ENCODE measurements at regions not wholly inside any gene's neighbourhood (a gene's known extent, or its start where the extent isn't known, plus 50 kb on each side); places are given as distances from the start of the nearest gene placed in this dataset.

DNA sequence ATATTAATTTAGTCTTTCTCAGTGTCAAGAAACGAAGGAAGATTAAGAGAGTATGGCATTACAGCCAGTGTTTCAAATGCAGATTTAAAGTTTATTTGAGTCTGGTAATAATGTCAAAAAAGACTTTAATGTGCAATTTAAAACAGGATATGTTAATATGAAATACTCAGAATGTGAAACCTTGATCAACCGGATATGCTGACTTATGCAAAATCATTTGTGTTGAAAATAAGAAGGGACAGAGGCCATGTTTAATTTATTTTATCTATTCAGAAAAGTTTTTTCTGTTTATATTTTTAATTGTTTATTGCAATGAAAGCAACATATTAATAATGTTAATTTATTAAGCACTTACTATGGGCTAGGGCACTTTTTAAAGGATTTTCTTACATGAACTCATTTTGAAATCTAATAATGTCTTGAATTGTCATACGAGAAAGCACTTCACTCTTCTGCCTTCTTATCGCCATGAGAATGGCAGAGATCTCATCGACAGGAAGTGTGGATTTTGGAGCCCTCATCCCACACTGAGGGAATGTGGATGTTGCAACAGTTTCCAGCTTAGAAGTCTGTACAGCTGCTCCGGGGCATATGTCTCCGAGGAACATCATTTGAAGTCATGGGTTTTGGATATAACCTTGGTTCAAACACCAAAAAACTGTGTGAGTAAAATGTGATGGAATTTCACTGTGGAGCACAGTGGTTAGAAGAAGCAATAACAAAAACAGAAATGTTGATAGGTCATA, 1410.4 kb downstream of the EPHA7 start:
- Histone ChIP-seq H3K9me3 (ENCODE audit: control insufficient read depth, insufficient read depth, low read depth, low read length) (no peaks in the 10 kb centered on the region), H3K9ac (ENCODE audit: insufficient read depth, low read length) (no peak overlapping the region), H3K36me3 (ENCODE audit: control insufficient read depth, insufficient read depth, low read length) (no peaks in the 10 kb centered on the region), H4K20me1 (ENCODE audit: control insufficient read depth, extremely low read depth, insufficient read depth, low read length) (no peaks in the 10 kb centered on the region), H3K27ac (ENCODE audit: insufficient read depth, low read length) (no peak overlapping the region), H3K4me1 (ENCODE audit: control insufficient read depth, extremely low read depth, insufficient read depth, low read length) (no peaks in the 10 kb centered on the region), H2AFZ (ENCODE audit: low read length) (no peak overlapping the region), H3K79me2 (ENCODE audit: control insufficient read depth, insufficient read depth, low read length) (no peaks in the 10 kb centered on the region), H3K4me2 (ENCODE audit: extremely low read depth, insufficient read depth, low read length) (no peak overlapping the region), H3K4me3 (replicated peaks in 1 of 4; ENCODE audit: control extremely low read depth in 1 of 4, insufficient read depth in 1 of 4, low read depth in 3 of 4, low read length in 4 of 4) (no peak overlapping the region), H3K27me3 (ENCODE audit: control insufficient read depth, insufficient read depth, low read length) (no peaks in the 10 kb centered on the region)
- no peak for DNase-seq (ENCODE audit: low read depth in 2 of 2)
- no peak for TF ChIP-seq EZH2 (IDR thresholded peaks at IDR 0.05; ENCODE audit: low read length, missing control alignments)
- TF ChIP-seq, protein P1, sequence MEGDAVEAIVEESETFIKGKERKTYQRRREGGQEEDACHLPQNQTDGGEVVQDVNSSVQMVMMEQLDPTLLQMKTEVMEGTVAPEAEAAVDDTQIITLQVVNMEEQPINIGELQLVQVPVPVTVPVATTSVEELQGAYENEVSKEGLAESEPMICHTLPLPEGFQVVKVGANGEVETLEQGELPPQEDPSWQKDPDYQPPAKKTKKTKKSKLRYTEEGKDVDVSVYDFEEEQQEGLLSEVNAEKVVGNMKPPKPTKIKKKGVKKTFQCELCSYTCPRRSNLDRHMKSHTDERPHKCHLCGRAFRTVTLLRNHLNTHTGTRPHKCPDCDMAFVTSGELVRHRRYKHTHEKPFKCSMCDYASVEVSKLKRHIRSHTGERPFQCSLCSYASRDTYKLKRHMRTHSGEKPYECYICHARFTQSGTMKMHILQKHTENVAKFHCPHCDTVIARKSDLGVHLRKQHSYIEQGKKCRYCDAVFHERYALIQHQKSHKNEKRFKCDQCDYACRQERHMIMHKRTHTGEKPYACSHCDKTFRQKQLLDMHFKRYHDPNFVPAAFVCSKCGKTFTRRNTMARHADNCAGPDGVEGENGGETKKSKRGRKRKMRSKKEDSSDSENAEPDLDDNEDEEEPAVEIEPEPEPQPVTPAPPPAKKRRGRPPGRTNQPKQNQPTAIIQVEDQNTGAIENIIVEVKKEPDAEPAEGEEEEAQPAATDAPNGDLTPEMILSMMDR (conservative IDR thresholded peaks at IDR 0.05 in 1 of 2, IDR thresholded peaks at IDR 0.05 in 1 of 2; ENCODE audit: low read depth in 1 of 2, low read length in 2 of 2), result no peak

DNA sequence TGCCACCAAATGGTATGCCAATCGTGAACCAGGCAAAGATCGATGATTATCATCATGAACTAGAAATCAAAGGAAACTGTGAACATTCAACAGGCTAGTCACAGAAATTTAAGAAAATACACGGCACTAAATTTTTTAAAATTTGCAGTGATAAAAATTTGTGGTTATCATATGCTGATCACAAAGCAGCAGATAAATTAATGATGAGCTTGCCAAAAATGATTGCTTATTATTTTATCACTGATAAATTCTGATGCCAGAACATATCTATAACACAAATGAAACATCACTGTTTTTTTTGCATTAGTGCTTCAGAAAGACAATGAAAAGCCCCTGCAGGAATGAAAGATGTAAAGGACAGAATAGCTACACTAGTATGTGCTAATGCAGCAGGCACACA, 1413.2 kb upstream of the MAP3K7 start:
- Histone ChIP-seq H3K79me2 (ENCODE audit: control insufficient read depth, insufficient read depth, low read length) (no peaks in the 10 kb centered on the region), H2AFZ (ENCODE audit: low read length) (no peak overlapping the region), H3K4me3 (replicated peaks in 1 of 4; ENCODE audit: control extremely low read depth in 1 of 4, insufficient read depth in 1 of 4, low read depth in 3 of 4, low read length in 4 of 4) (no peak overlapping the region), H3K4me2 (ENCODE audit: extremely low read depth, insufficient read depth, low read length) (no peak overlapping the region), H3K4me1 (ENCODE audit: control insufficient read depth, extremely low read depth, insufficient read depth, low read length) (no peaks in the 10 kb centered on the region), H3K9ac (ENCODE audit: insufficient read depth, low read length) (no peak overlapping the region), H3K36me3 (ENCODE audit: control insufficient read depth, insufficient read depth, low read length) (no peaks in the 10 kb centered on the region), H3K27ac (ENCODE audit: insufficient read depth, low read length) (no peak overlapping the region), H3K27me3 (ENCODE audit: control insufficient read depth, insufficient read depth, low read length) (no peaks in the 10 kb centered on the region), H4K20me1 (ENCODE audit: control insufficient read depth, extremely low read depth, insufficient read depth, low read length) (no peaks in the 10 kb centered on the region), H3K9me3 (ENCODE audit: control insufficient read depth, insufficient read depth, low read depth, low read length) (no peaks in the 10 kb centered on the region)
- TF ChIP-seq, protein P1 (conservative IDR thresholded peaks at IDR 0.05 in 1 of 2, IDR thresholded peaks at IDR 0.05 in 1 of 2; ENCODE audit: low read depth in 1 of 2, low read length in 2 of 2), result no peak
- TF ChIP-seq EZH2 (IDR thresholded peaks at IDR 0.05; ENCODE audit: low read length, missing control alignments), result no peak
- DNase-seq (ENCODE audit: low read depth in 2 of 2), result no peak

- Histone ChIP-seq H3K27me3 (ENCODE audit: control insufficient read depth, insufficient read depth, low read length) (no peaks in the 10 kb centered on the region), H3K79me2 (ENCODE audit: control insufficient read depth, insufficient read depth, low read length) (no peaks in the 10 kb centered on the region), H4K20me1 (ENCODE audit: control insufficient read depth, extremely low read depth, insufficient read depth, low read length) (no peaks in the 10 kb centered on the region), H3K4me1 (ENCODE audit: control insufficient read depth, extremely low read depth, insufficient read depth, low read length) (no peaks in the 10 kb centered on the region), H3K4me2 (ENCODE audit: extremely low read depth, insufficient read depth, low read length) (no peak overlapping the region), H3K4me3 (replicated peaks in 1 of 4; ENCODE audit: control extremely low read depth in 1 of 4, insufficient read depth in 1 of 4, low read depth in 3 of 4, low read length in 4 of 4) (no peak overlapping the region), H3K27ac (ENCODE audit: insufficient read depth, low read length) (no peak overlapping the region), H3K36me3 (ENCODE audit: control insufficient read depth, insufficient read depth, low read length) (no peaks in the 10 kb centered on the region), H3K9me3 (ENCODE audit: control insufficient read depth, insufficient read depth, low read depth, low read length) (no peaks in the 10 kb centered on the region), H3K9ac (ENCODE audit: insufficient read depth, low read length) (no peak overlapping the region), H2AFZ (ENCODE audit: low read length) (no peak overlapping the region)
- TF ChIP-seq, protein P1 (conservative IDR thresholded peaks at IDR 0.05 in 1 of 2, IDR thresholded peaks at IDR 0.05 in 1 of 2; ENCODE audit: low read depth in 1 of 2, low read length in 2 of 2), result no peak
- TF ChIP-seq EZH2 (IDR thresholded peaks at IDR 0.05; ENCODE audit: low read length, missing control alignments), result no peak
- no peak for DNase-seq (ENCODE audit: low read depth in 2 of 2)
These were observed 1407.9 kb upstream of the MAP3K7 start for GRCh38 chr6:91994787-91995186.

All from fibroblast of lung (primary cell).